ENCODE measurements at regions not wholly inside any gene's neighbourhood (a gene's known extent, or its start where the extent isn't known, plus 50 kb on each side); places are given as distances from the start of the nearest gene placed in this dataset.
"Not testable (repeated sequence)": the region's sequence is repeated elsewhere in the genome, so short reads cannot be mapped to it uniquely, and the experiment has no call there.

- Histone ChIP-seq H3K36me3 (ENCODE audit: control insufficient read depth, insufficient read depth, low read length) (no peaks in the 10 kb centered on the region), H3K27me3 (ENCODE audit: control insufficient read depth, insufficient read depth, low read length) (no peaks in the 10 kb centered on the region), H3K9me3 (replicated peaks; ENCODE audit: control insufficient read depth, low read depth, low read length) (no peaks in the 10 kb centered on the region), H3K27ac (ENCODE audit: low read length) (no peak overlapping the region), H3K4me1 (ENCODE audit: control insufficient read depth, insufficient read depth, low read length) (no peaks in the 10 kb centered on the region), H3K4me3 (ENCODE audit: low read length) (no peak overlapping the region)
- no peak for DNase-seq
- WGBS (ENCODE audit: insufficient coverage): 100% methylated on average over 2 of the region's 8 CpGs
Observed at GRCh38 chr5:159800131-159800840, 116.0 kb upstream of the ADRA1B start.

GRCh38 chr5:159801303-159801702, 115.0 kb upstream of the ADRA1B start:
- no peak for DNase-seq
- no peak overlapping the region for H3K4me3 ChIP-seq (ENCODE audit: low read length)
- no peaks in the 10 kb centered on the region for H3K9me3 ChIP-seq (replicated peaks; ENCODE audit: control insufficient read depth, low read depth, low read length)
- H3K27ac ChIP-seq (ENCODE audit: low read length): no peak overlapping the region
- WGBS (ENCODE audit: insufficient coverage): 79% methylated on average over 5 of the region's 8 CpGs
- H3K36me3 ChIP-seq (ENCODE audit: control insufficient read depth, insufficient read depth, low read length): no peaks in the 10 kb centered on the region
- H3K27me3 ChIP-seq (ENCODE audit: control insufficient read depth, insufficient read depth, low read length): no peaks in the 10 kb centered on the region
- no peaks in the 10 kb centered on the region for H3K4me1 ChIP-seq (ENCODE audit: control insufficient read depth, insufficient read depth, low read length)

GRCh38 chr5:159802661-159803060, 113.6 kb upstream of the ADRA1B start:
- no peaks in the 10 kb centered on the region for H3K27me3 ChIP-seq (ENCODE audit: control insufficient read depth, insufficient read depth, low read length)
- H3K4me1 ChIP-seq (ENCODE audit: control insufficient read depth, insufficient read depth, low read length): no peaks in the 10 kb centered on the region
- DNase-seq: no peak
- H3K4me3 ChIP-seq (ENCODE audit: low read length): no peak overlapping the region
- no peak overlapping the region for H3K27ac ChIP-seq (ENCODE audit: low read length)
- no peaks in the 10 kb centered on the region for H3K36me3 ChIP-seq (ENCODE audit: control insufficient read depth, insufficient read depth, low read length)
- no CpG with 5 or more reads among the region's 1 CpG for WGBS (ENCODE audit: insufficient coverage)
- H3K9me3 ChIP-seq (replicated peaks; ENCODE audit: control insufficient read depth, low read depth, low read length): no peaks in the 10 kb centered on the region

GRCh38 chr5:159804121-159804520, 112.2 kb upstream of the ADRA1B start:
- H3K27ac ChIP-seq (ENCODE audit: low read length): no peak overlapping the region
- no peaks in the 10 kb centered on the region for H3K9me3 ChIP-seq (replicated peaks; ENCODE audit: control insufficient read depth, low read depth, low read length)
- WGBS (ENCODE audit: insufficient coverage): no CpG with 5 or more reads among the region's 1 CpG

GRCh38 chr5:159805021-159805420, 111.3 kb upstream of the ADRA1B start:
- H3K4me1 ChIP-seq (ENCODE audit: control insufficient read depth, insufficient read depth, low read length): no peaks in the 10 kb centered on the region
- no peaks in the 10 kb centered on the region for H3K36me3 ChIP-seq (ENCODE audit: control insufficient read depth, insufficient read depth, low read length)
- H3K27me3 ChIP-seq (ENCODE audit: control insufficient read depth, insufficient read depth, low read length): no peaks in the 10 kb centered on the region
- no peak overlapping the region for H3K27ac ChIP-seq (ENCODE audit: low read length)
- H3K4me3 ChIP-seq (ENCODE audit: low read length): no peak overlapping the region
- no peaks in the 10 kb centered on the region for H3K9me3 ChIP-seq (replicated peaks; ENCODE audit: control insufficient read depth, low read depth, low read length)
- no CpG with 5 or more reads among the region's 2 CpGs for WGBS (ENCODE audit: insufficient coverage)
- peak; percentile 80 for DNase-seq

More at GRCh38 chr5:159804121-159804520, 112.2 kb upstream of the ADRA1B start:
- Histone ChIP-seq H3K36me3 (ENCODE audit: control insufficient read depth, insufficient read depth, low read length) (no peaks in the 10 kb centered on the region), H3K27me3 (ENCODE audit: control insufficient read depth, insufficient read depth, low read length) (no peaks in the 10 kb centered on the region), H3K4me1 (ENCODE audit: control insufficient read depth, insufficient read depth, low read length) (no peaks in the 10 kb centered on the region), H3K4me3 (ENCODE audit: low read length) (no peak overlapping the region)
- DNase-seq: no peak

GRCh38 chr5:159807135-159807534, 109.1 kb upstream of the ADRA1B start:
- not testable (repeated sequence) for H3K27ac ChIP-seq (ENCODE audit: low read length); H3K4me3 ChIP-seq (ENCODE audit: low read length); H3K9me3 ChIP-seq (replicated peaks; ENCODE audit: control insufficient read depth, low read depth, low read length); H3K4me1 ChIP-seq (ENCODE audit: control insufficient read depth, insufficient read depth, low read length); DNase-seq; H3K27me3 ChIP-seq (ENCODE audit: control insufficient read depth, insufficient read depth, low read length); H3K36me3 ChIP-seq (ENCODE audit: control insufficient read depth, insufficient read depth, low read length)
- 80% methylated on average over 1 of the region's 3 CpGs for WGBS (ENCODE audit: insufficient coverage)

GRCh38 chr5:159807586-159807985, 108.7 kb upstream of the ADRA1B start:
- H3K27ac ChIP-seq (ENCODE audit: low read length): no peak overlapping the region
- H3K4me3 ChIP-seq (ENCODE audit: low read length): no peak overlapping the region
- H3K9me3 ChIP-seq (replicated peaks; ENCODE audit: control insufficient read depth, low read depth, low read length): no peaks in the 10 kb centered on the region
- DNase-seq: no peak
- no peaks in the 10 kb centered on the region for H3K4me1 ChIP-seq (ENCODE audit: control insufficient read depth, insufficient read depth, low read length)
- no peaks in the 10 kb centered on the region for H3K27me3 ChIP-seq (ENCODE audit: control insufficient read depth, insufficient read depth, low read length)
- H3K36me3 ChIP-seq (ENCODE audit: control insufficient read depth, insufficient read depth, low read length): no peaks in the 10 kb centered on the region
- WGBS (ENCODE audit: insufficient coverage): no CpG with 5 or more reads among the region's 2 CpGs

GRCh38 chr5:159811712-159812111, 104.6 kb upstream of the ADRA1B start:
- H3K36me3 ChIP-seq (ENCODE audit: control insufficient read depth, insufficient read depth, low read length): no peaks in the 10 kb centered on the region
- no peak overlapping the region for H3K27ac ChIP-seq (ENCODE audit: low read length)
- H3K4me1 ChIP-seq (ENCODE audit: control insufficient read depth, insufficient read depth, low read length): no peaks in the 10 kb centered on the region
- no peaks in the 10 kb centered on the region for H3K27me3 ChIP-seq (ENCODE audit: control insufficient read depth, insufficient read depth, low read length)
- H3K9me3 ChIP-seq (replicated peaks; ENCODE audit: control insufficient read depth, low read depth, low read length): no peaks in the 10 kb centered on the region
- no peak overlapping the region for H3K4me3 ChIP-seq (ENCODE audit: low read length)
- no CpG with 5 or more reads among the region's 2 CpGs for WGBS (ENCODE audit: insufficient coverage)
- DNase-seq: no peak

GRCh38 chr5:159812759-159813158, 103.5 kb upstream of the ADRA1B start:
- not testable (repeated sequence) for H3K36me3 ChIP-seq (ENCODE audit: control insufficient read depth, insufficient read depth, low read length); H3K9me3 ChIP-seq (replicated peaks; ENCODE audit: control insufficient read depth, low read depth, low read length); H3K4me3 ChIP-seq (ENCODE audit: low read length); DNase-seq; H3K4me1 ChIP-seq (ENCODE audit: control insufficient read depth, insufficient read depth, low read length); H3K27ac ChIP-seq (ENCODE audit: low read length); H3K27me3 ChIP-seq (ENCODE audit: control insufficient read depth, insufficient read depth, low read length)
- no CpG with 5 or more reads among the region's 3 CpGs for WGBS (ENCODE audit: insufficient coverage)

GRCh38 chr5:159814222-159814621, 102.1 kb upstream of the ADRA1B start:
- no peaks in the 10 kb centered on the region for H3K9me3 ChIP-seq (replicated peaks; ENCODE audit: control insufficient read depth, low read depth, low read length)
- no peak overlapping the region for H3K4me3 ChIP-seq (ENCODE audit: low read length)
- WGBS (ENCODE audit: insufficient coverage): 60% methylated on average over 1 of the region's 3 CpGs
- no peaks in the 10 kb centered on the region for H3K4me1 ChIP-seq (ENCODE audit: control insufficient read depth, insufficient read depth, low read length)
- no peaks in the 10 kb centered on the region for H3K36me3 ChIP-seq (ENCODE audit: control insufficient read depth, insufficient read depth, low read length)
- no peaks in the 10 kb centered on the region for H3K27me3 ChIP-seq (ENCODE audit: control insufficient read depth, insufficient read depth, low read length)
- DNase-seq: no peak
- no peak overlapping the region for H3K27ac ChIP-seq (ENCODE audit: low read length)

Data from muscle of leg (tissue), 3 donors.